ENCODE measurements at regions not wholly inside any gene's neighbourhood (a gene's known extent, or its start where the extent isn't known, plus 50 kb on each side); places are given as distances from the start of the nearest gene placed in this dataset.

GRCh38 chr2:185607945-185608344, 130.7 kb upstream of the FSIP2 start:
- TF ChIP-seq CTCF (IDR thresholded peaks at IDR 0.05; ENCODE audit: insufficient read depth, low read length, severe bottlenecking): no peak
- Histone ChIP-seq H3K27me3 (ENCODE audit: control insufficient read depth, insufficient read depth, low read length) (no peaks in the 10 kb centered on the region), H3K36me3 (ENCODE audit: control insufficient read depth, insufficient read depth, low read length) (no peaks in the 10 kb centered on the region), H3K4me3 (ENCODE audit: low read depth, low read length) (no peak overlapping the region)
- FAIRE-seq (no peak), DNase-seq (ENCODE audit: low read depth) (no peak)

GRCh38 chr2:185608799-185609198, 129.8 kb upstream of the FSIP2 start:
- Histone ChIP-seq H3K4me3 (ENCODE audit: low read depth, low read length) (no peak overlapping the region), H3K27me3 (ENCODE audit: control insufficient read depth, insufficient read depth, low read length) (no peaks in the 10 kb centered on the region)
- no peak for FAIRE-seq

GRCh38 chr2:185610301-185610700, 128.3 kb upstream of the FSIP2 start:
- no peak overlapping the region for H3K4me3 ChIP-seq (ENCODE audit: low read depth, low read length)
- FAIRE-seq: no peak
- peak; percentile 10 for DNase-seq (ENCODE audit: low read depth)

More at GRCh38 chr2:185608799-185609198, 129.8 kb upstream of the FSIP2 start:
- DNase-seq (ENCODE audit: low read depth): peak; percentile 44
- peak; percentile 23 for TF ChIP-seq CTCF (IDR thresholded peaks at IDR 0.05; ENCODE audit: insufficient read depth, low read length, severe bottlenecking)
- no peaks in the 10 kb centered on the region for H3K36me3 ChIP-seq (ENCODE audit: control insufficient read depth, insufficient read depth, low read length)

GRCh38 chr2:185618625-185619024, 120.0 kb upstream of the FSIP2 start:
- FAIRE-seq (peak; percentile 36), DNase-seq (ENCODE audit: low read depth) (peak; percentile 53)
- no peak for TF ChIP-seq CTCF (IDR thresholded peaks at IDR 0.05; ENCODE audit: insufficient read depth, low read length, severe bottlenecking)

More at GRCh38 chr2:185610301-185610700, 128.3 kb upstream of the FSIP2 start:
- TF ChIP-seq CTCF (IDR thresholded peaks at IDR 0.05; ENCODE audit: insufficient read depth, low read length, severe bottlenecking): no peak
- H3K27me3 ChIP-seq (ENCODE audit: control insufficient read depth, insufficient read depth, low read length): no peaks in the 10 kb centered on the region
- H3K36me3 ChIP-seq (ENCODE audit: control insufficient read depth, insufficient read depth, low read length): no peaks in the 10 kb centered on the region

GRCh38 chr2:185625604-185626003, 113.0 kb upstream of the FSIP2 start:
- FAIRE-seq (no peak), DNase-seq (ENCODE audit: low read depth) (no peak)
- Histone ChIP-seq H3K36me3 (ENCODE audit: control insufficient read depth, insufficient read depth, low read length) (no peaks in the 10 kb centered on the region), H3K4me3 (ENCODE audit: low read depth, low read length) (no peak overlapping the region), H3K27me3 (ENCODE audit: control insufficient read depth, insufficient read depth, low read length) (no peaks in the 10 kb centered on the region)
- TF ChIP-seq CTCF (IDR thresholded peaks at IDR 0.05; ENCODE audit: insufficient read depth, low read length, severe bottlenecking): no peak

More at GRCh38 chr2:185618625-185619024, 120.0 kb upstream of the FSIP2 start:
- no peaks in the 10 kb centered on the region for H3K36me3 ChIP-seq (ENCODE audit: control insufficient read depth, insufficient read depth, low read length)
- H3K4me3 ChIP-seq (ENCODE audit: low read depth, low read length): no peak overlapping the region
- H3K27me3 ChIP-seq (ENCODE audit: control insufficient read depth, insufficient read depth, low read length): no peaks in the 10 kb centered on the region

- TF ChIP-seq CTCF (IDR thresholded peaks at IDR 0.05; ENCODE audit: insufficient read depth, low read length, severe bottlenecking): peak; percentile 40
- FAIRE-seq (no peak), DNase-seq (ENCODE audit: low read depth) (peak; percentile 4)
- H3K27me3 ChIP-seq (ENCODE audit: control insufficient read depth, insufficient read depth, low read length): no peaks in the 10 kb centered on the region
- no peak overlapping the region for H3K4me3 ChIP-seq (ENCODE audit: low read depth, low read length)
- no peaks in the 10 kb centered on the region for H3K36me3 ChIP-seq (ENCODE audit: control insufficient read depth, insufficient read depth, low read length)
Measured at GRCh38 chr2:185628985-185629384, 109.6 kb upstream of the FSIP2 start.

All from bronchial epithelial cell (primary cell).